NOMO-1 treated with DMSO at 0.1 percent for 48 hours (cell line): ENCODE measurements at regions not wholly inside any gene's neighbourhood (a gene's known extent, or its start where the extent isn't known, plus 50 kb on each side); places are given as distances from the start of the nearest gene placed in this dataset.
"Not testable (repeated sequence)": the region's sequence is repeated elsewhere in the genome, so short reads cannot be mapped to it uniquely, and the experiment has no call there.

ENCODE experiments used
- DNase-seq: peaks from one replicate; lab custom pipeline; 2025; ENCODE audit not compliant: unreplicated experiment; lab: John Stamatoyannopoulos, UW

GRCh38 chr3:95333826-95334225 is 1271.0 kb downstream of the NSUN3 start:
- peak; percentile 43 for DNase-seq

GRCh38 chr3:95334461-95334860 is 1271.6 kb downstream of the NSUN3 start:
- no peak for DNase-seq

- no peak for DNase-seq
Measured at GRCh38 chr3:95335517-95335916, 1272.7 kb downstream of the NSUN3 start.

- no peak for DNase-seq
Measured at GRCh38 chr3:95338446-95338845, 1275.6 kb downstream of the NSUN3 start.

- no peak for DNase-seq
Measured at GRCh38 chr3:95341314-95341713, 1278.5 kb downstream of the NSUN3 start.

- no peak for DNase-seq
Measured at GRCh38 chr3:95343228-95343627, 1280.4 kb downstream of the NSUN3 start.

- no peak for DNase-seq
Measured at GRCh38 chr3:95343767-95344166, 1280.9 kb downstream of the NSUN3 start.

GRCh38 chr3:95347936-95348335 is 1285.1 kb downstream of the NSUN3 start:
- DNase-seq, result not testable (repeated sequence)

GRCh38 chr3:95348879-95349278 is 1286.0 kb downstream of the NSUN3 start:
- no peak for DNase-seq

GRCh38 chr3:95350049-95350448 is 1287.2 kb downstream of the NSUN3 start:
- no peak for DNase-seq

- DNase-seq, result no peak
Measured at GRCh38 chr3:95351158-95351557, 1288.3 kb downstream of the NSUN3 start.

GRCh38 chr3:95352471-95352870 is 1289.6 kb downstream of the NSUN3 start:
- DNase-seq, result no peak

- DNase-seq, result no peak
Measured at GRCh38 chr3:95354489-95354888, 1291.6 kb downstream of the NSUN3 start.

- no peak for DNase-seq
Measured at GRCh38 chr3:95356764-95357501, 1294.1 kb downstream of the NSUN3 start.

GRCh38 chr3:95387242-95388021 is 1324.6 kb downstream of the NSUN3 start:
- peak; percentile 90 for DNase-seq

GRCh38 chr3:95389725-95390313 is 1327.0 kb downstream of the NSUN3 start:
- no peak for DNase-seq

GRCh38 chr3:95394286-95394685 is 1331.4 kb downstream of the NSUN3 start:
- no peak for DNase-seq

GRCh38 chr3:95399585-95399984 is 1336.7 kb downstream of the NSUN3 start:
- no peak for DNase-seq

GRCh38 chr3:95401693-95402092 is 1338.8 kb downstream of the NSUN3 start:
- no peak for DNase-seq

GRCh38 chr3:95407709-95408463 is 1345.0 kb downstream of the NSUN3 start:
- DNase-seq, result no peak

- no peak for DNase-seq
Measured at GRCh38 chr3:95408464-95408862, 1345.6 kb downstream of the NSUN3 start.
